ES-I3 (cell line): ENCODE measurements at regions not wholly inside any gene's neighbourhood (a gene's known extent, or its start where the extent isn't known, plus 50 kb on each side); places are given as distances from the start of the nearest gene placed in this dataset.

Experiments
- H3K36me3 ChIP-seq: 2 replicates; pipeline ENCODE4 v1.6.1; 2013; ENCODE audit warnings: mild to moderate bottlenecking, low read length, control low read depth, moderate library complexity; ENCODE audit not compliant: insufficient read depth
- H3K4me1 ChIP-seq: 2 replicates; pipeline ENCODE4 v1.6.1; 2013; ENCODE audit warnings: mild to moderate bottlenecking, control low read depth, low read length; ENCODE audit not compliant: insufficient read depth
- H3K9ac ChIP-seq: 2 replicates; pipeline ENCODE4 v1.6.1; 2013; ENCODE audit warnings: low read depth, mild to moderate bottlenecking, low read length, moderate library complexity
- H3K9me3 ChIP-seq: 2 replicates; pipeline ENCODE4 v1.6.1; 2013; ENCODE audit warnings: mild to moderate bottlenecking, low read length, moderate library complexity; ENCODE audit not compliant: control insufficient read depth, insufficient read depth

DNA sequence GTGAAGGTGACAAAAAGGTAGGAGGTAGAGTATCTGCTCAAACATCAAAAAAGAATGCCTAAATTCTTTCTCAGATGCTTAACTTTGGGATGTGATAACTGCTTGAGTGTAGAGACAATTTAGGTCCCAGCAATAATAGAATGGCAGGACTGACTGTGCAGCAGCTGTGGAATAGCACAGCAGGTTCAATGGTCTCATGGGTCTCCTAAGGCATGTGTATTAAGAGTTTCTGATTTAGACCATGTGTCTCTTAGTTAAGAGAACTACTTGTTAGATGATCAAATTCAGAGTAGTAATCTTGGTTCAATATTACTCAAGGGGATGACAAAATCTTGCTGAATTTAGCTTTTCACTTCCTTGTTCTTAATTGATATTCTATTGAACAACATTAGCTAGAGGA lies 72.0 kb downstream of the ALX1 start:
- Histone ChIP-seq H3K36me3 (no peaks in the 10 kb centered on the region), H3K9ac (no peak overlapping the region), H3K4me1 (no peaks in the 10 kb centered on the region), H3K9me3 (no peaks in the 10 kb centered on the region)

DNA sequence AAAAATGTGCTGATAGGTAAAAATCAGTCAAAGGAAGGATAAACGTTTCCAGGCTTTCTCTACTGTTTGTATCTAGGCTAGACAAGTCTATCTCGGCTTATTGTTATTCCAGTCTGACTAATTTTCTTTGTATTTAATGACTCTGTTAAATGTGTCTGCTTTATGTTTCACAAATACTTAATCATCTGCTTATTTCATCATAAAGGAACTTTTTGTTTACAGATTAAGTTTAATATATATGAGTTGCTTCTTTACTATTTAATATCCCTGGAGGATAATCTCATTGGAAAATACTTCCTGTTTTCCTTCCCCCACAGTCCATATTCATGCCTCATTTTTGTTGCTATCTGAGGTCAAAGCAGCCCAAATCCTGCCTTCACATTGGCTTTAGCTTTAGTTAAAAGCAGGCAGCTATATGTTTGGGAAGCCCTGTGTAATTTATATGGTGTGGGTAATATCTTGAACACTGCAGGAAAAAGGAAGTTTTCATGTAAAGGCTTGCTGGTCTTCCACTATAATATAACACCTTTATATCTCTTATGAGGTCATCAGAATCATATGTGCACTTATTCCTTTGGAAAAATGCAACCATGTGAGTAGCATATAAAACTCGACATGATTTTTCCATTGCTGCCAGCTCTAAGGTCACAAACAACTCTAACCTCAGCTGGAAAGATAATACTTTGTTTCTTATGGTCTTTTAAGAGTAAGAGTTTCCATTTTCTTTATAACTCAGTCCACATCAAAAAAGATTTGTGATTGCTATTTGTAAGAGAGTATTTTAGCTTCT lies 76.8 kb downstream of the ALX1 start:
- no peaks in the 10 kb centered on the region for H3K36me3 ChIP-seq
- H3K9ac ChIP-seq: no peak overlapping the region
- no peaks in the 10 kb centered on the region for H3K4me1 ChIP-seq
- H3K9me3 ChIP-seq: no peaks in the 10 kb centered on the region

DNA sequence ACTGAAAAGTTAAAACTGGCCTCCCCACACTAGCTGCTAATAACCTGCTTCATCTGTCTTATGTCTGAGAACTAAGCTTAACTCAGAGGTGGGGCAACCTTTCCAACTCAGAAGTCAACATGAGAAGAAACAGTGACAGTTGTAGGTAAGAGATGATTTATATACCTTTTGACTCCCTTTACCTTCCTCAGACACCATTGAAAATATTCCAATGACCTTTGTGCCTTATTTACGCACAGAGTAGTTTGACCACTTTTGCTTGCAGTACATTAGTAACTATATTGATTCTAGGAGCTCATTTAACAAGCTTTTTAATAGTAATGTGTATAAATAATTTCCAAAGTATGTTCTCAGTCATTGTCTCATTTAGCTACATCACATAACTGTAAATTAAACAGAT lies 77.6 kb downstream of the ALX1 start:
- no peak overlapping the region for H3K9ac ChIP-seq

DNA sequence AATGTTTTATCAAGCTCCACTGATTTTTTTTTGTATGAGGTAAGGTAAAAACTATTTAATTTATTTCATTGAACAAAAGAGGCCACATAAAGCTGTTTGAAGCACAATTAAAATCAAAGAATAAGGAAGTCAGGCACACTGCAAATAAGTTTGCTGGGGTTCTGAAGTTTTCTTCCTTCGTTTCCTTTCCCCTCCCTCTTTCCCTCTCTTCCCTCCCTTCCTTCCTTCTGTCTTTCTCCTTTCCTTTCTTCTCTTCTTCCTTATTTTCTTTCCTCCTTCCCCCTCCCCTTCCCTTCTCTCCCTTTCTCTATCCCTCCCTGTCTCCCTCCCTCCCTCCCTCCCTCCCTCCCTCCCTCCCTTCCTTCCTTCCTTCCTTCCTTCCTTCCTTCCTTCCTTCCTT lies 78.7 kb downstream of the ALX1 start:
- Histone ChIP-seq H3K36me3 (no peaks in the 10 kb centered on the region), H3K9ac (no peak overlapping the region), H3K4me1 (no peaks in the 10 kb centered on the region), H3K9me3 (no peaks in the 10 kb centered on the region)

More for the DNA sequence above, 77.6 kb downstream of the ALX1 start:
- Histone ChIP-seq H3K36me3 (no peaks in the 10 kb centered on the region), H3K9me3 (no peaks in the 10 kb centered on the region), H3K4me1 (no peaks in the 10 kb centered on the region)

DNA sequence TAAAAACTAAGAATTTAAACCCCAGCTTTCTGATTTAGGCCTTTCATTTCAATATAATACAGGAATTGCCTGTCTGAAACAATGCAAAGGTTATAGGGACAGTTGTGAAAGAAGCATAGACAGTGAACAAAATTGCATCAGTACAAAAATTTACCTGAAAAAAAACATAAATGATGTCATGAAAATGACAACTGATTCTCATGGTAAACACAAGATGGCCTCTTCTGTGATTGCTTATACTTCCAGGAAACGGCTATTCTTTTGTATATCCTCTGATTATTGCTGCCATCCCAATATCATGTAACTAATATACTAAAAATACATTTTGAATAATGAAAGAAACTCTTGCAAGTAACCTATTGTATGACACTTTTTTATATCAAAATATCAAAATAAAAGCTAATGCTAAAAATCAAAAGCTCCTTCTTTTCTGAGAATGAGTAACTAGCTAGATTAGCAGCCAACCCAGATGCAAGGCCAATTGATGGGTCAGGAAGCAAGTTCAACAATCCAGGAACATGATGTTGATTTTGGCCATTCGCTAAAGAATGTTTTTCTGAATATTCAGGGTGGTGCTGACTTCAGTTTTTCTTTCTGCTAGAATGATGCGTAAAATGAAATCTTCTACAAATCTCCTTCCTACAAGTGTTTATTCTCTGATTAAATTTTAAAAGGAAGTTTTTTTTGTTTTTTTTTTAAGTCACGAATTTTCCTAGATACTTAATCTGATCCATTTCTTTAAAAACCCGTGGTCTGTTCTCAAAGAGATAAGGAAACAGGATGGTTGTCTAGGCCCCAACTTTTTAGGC lies 83.6 kb downstream of the ALX1 start:
- H3K4me1 ChIP-seq: no peaks in the 10 kb centered on the region
- no peaks in the 10 kb centered on the region for H3K36me3 ChIP-seq
- H3K9me3 ChIP-seq: no peaks in the 10 kb centered on the region
- no peak overlapping the region for H3K9ac ChIP-seq

DNA sequence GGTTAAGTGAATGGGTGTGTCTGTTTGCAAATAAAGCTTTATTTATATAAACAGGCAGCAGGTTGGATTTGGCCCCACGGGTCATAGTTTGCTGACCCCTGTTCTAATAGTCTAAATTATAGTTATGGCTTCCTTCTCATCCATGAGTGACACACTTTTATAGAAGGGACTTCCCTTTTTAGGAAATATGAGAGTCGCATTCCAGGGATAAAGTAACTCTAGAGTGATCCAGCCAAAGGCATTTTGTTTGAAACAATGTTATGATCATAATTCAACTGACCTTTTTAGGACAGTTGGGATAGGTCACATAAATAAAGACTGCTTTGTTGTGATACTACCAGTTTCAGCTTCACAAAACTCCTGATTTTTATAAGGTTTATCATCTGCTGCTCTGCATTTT lies 87.9 kb downstream of the ALX1 start:
- no peaks in the 10 kb centered on the region for H3K9me3 ChIP-seq
- H3K36me3 ChIP-seq: no peaks in the 10 kb centered on the region
- H3K4me1 ChIP-seq: no peaks in the 10 kb centered on the region
- no peak overlapping the region for H3K9ac ChIP-seq

DNA sequence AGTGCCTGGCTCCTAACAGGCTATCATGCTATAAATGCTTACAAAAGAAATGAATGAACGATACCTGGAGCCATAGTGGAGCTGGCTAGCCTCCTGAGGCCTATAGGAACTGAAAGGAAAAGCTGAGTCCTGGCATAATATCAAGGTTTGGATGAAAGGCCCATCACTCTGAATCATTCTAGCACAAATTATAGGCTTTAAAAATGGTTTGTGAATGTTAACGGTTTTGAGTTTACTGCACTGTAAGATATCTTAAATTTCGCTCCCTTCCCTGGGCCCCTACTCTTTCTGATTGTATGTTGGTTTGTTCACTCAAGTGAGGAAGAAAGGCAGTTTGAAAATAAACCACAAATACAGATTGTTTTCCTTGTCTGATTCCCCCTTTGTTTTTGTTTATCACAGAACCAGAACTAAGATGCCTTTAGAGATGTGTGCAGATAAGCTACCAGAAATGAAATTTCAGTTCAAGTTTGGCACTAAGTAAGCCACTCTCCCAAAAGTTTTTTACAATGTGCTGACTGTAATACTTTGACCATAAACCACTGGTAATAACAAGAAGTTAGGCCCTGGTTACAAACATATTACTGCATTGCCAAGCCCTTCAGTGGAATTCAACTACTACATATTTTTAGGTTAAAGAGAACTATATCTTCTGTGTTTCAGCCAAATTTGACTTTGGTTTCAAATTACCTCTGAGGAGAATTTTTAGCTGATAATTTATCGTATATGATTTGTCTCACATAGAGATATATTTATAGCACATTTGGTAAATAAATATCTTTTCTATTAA lies 89.5 kb downstream of the ALX1 start:
- Histone ChIP-seq H3K9ac (no peak overlapping the region), H3K9me3 (no peaks in the 10 kb centered on the region), H3K36me3 (no peaks in the 10 kb centered on the region), H3K4me1 (no peaks in the 10 kb centered on the region)

DNA sequence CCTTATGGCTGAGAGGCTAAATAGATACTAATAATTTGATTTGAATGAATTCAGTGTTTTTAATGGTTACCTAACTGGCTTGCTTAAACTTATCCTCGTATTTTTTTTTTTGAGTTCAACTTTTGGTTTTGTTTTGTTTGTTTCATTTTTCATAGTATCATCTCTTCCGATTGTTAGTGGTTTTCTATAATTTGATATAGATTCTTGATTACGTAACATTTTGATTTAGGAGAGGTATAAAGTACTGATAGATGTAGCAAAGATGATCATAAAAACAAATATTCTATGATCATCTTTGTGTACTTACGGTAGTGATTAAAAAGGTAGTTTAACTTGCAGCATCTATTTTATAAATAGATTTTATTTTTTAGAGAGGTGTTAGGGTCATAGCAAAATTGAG lies 93.0 kb downstream of the ALX1 start:
- no peak overlapping the region for H3K9ac ChIP-seq
- H3K9me3 ChIP-seq: no peaks in the 10 kb centered on the region
- no peaks in the 10 kb centered on the region for H3K36me3 ChIP-seq
- no peaks in the 10 kb centered on the region for H3K4me1 ChIP-seq

DNA sequence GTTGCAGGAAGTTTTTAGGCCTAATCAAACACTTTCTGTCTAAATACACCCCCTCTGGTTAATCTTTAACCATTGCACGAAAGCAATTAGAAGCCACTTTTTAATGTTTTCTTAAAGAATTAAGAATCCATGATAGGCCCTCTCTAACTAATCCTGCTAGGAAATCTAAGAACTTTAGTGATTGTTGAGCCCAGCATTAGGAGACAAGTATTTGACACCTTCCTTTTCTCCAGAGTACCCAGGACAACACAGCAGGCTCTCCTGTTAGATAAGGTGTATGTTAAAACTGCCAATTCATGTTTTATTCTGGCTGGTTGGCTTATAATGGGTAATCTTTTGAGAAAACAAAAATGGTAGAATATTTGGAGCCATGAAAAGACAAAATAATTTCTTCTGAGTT lies 95.0 kb downstream of the ALX1 start:
- H3K4me1 ChIP-seq: no peaks in the 10 kb centered on the region
- H3K9ac ChIP-seq: no peak overlapping the region
- no peaks in the 10 kb centered on the region for H3K9me3 ChIP-seq
- H3K36me3 ChIP-seq: no peaks in the 10 kb centered on the region

DNA sequence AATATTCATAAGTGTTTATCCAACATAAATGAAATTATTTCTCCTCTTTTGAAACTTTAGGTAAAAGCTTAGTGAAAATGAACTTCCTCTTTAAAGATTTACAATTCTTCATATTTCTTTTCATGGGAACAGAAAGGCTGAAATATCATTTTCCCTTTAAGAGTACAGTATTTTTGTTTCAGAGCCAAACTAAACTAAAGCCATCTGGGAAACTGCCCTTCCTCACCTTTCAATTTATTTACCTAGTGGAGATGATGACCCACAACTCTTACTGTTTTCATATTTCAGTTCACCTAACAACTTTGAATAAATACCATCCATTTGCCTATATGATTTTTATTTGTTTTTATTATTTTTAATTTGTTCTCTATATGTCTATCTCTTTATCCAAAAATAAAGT lies 105.4 kb downstream of the ALX1 start:
- H3K9me3 ChIP-seq: no peaks in the 10 kb centered on the region
- H3K9ac ChIP-seq: no peak overlapping the region
- no peaks in the 10 kb centered on the region for H3K36me3 ChIP-seq
- H3K4me1 ChIP-seq: no peaks in the 10 kb centered on the region

DNA sequence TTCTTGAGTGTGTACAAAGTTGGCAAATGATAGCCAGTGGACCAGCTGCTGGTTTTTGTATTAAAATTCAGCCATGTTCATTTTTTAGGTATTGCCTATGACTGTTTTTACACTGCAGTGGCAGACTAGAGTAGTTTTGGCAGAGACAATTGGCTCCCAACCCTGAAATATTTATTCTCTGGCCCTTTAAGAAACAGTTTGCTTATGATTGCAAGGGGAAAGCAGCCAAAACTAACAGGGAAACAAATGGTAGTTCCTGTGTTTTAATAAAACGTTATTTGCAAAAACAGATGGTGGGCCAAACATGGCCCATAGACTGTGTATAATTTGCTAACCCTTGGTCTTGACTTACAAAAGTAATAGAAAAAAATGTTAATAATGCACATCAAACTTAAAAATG lies 110.2 kb downstream of the ALX1 start:
- Histone ChIP-seq H3K9ac (no peak overlapping the region), H3K9me3 (no peaks in the 10 kb centered on the region), H3K4me1 (no peaks in the 10 kb centered on the region), H3K36me3 (no peaks in the 10 kb centered on the region)

DNA sequence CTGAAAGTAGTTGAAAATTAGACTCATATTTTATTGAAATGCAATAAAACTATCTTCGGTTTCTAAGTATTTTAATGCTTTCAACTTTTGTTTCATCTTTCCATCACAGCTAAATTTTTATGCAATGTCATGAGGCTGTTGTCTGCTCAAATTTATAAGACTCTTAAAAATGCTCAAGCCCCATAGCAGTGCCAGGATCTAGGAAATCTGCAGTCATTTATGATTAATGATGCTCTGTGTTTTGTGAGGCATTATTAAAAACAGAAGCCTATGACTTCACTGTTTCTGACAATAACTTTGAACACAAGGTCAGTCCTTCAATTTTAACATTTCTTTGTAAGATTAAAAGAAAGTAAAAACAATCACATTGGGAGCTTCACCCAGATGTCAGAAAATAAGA lies 112.5 kb downstream of the ALX1 start:
- Histone ChIP-seq H3K9ac (no peak overlapping the region), H3K36me3 (no peaks in the 10 kb centered on the region), H3K4me1 (no peaks in the 10 kb centered on the region), H3K9me3 (no peaks in the 10 kb centered on the region)

DNA sequence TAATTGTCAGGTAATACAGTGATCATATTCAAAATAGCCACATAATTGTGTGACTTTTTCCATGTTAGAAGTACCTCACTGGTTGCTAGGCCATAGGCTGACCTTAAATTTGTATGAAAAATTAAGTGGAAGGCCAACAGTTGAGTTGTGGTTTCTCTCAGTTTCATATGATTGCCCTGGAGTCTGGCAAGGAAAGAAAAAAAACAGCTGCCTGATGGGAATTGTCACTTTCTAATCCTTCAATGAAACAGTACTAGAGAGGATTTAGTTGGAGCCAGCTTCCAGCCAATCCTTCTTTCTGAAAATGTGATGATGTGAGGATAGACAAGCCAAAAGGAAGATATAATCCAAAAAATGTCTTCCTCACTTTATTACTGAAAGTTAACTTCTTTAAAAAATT lies 113.6 kb downstream of the ALX1 start:
- Histone ChIP-seq H3K9ac (no peak overlapping the region), H3K4me1 (no peaks in the 10 kb centered on the region), H3K36me3 (no peaks in the 10 kb centered on the region), H3K9me3 (no peaks in the 10 kb centered on the region)

DNA sequence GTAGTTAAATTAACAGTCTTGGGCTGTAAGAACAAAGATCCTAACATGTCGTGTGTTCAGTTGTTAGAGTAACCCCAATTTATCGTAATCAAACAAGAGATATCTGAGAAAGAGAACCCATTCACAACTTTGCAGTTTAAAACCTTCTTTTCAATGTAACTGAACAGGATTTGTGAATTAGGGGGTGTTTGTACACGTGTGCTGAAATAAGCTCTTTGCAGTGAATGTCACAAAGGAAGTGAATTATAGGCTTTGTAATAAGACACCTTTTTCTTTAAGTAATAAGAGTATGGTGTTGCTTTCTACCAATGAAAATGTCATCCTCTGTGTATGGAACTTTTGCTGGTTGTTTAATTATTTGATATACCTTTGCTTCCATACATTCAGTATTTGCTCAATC lies 114.0 kb downstream of the ALX1 start:
- no peaks in the 10 kb centered on the region for H3K36me3 ChIP-seq
- H3K4me1 ChIP-seq: no peaks in the 10 kb centered on the region
- no peaks in the 10 kb centered on the region for H3K9me3 ChIP-seq

More for the DNA sequence above, 114.0 kb downstream of the ALX1 start:
- H3K9ac ChIP-seq: no peak overlapping the region
